Endothelial cell of umbilical vein (primary cell): ENCODE measurements at regions not wholly inside any gene's neighbourhood (a gene's known extent, or its start where the extent isn't known, plus 50 kb on each side); places are given as distances from the start of the nearest gene placed in this dataset.

Experiments used
- BruUV-seq: library from RNA; stranded (reverse); fragments of 400-500 nt; replicated peaks from 2 replicates; lab custom pipeline; 2021; lab: Mats Ljungman, UMichigan
- CTCF ChIA-PET: fragments of 300-600, 350-600 bp; sonication (Branson Sonifier 250); formaldehyde crosslinking; loops from one replicate; lab custom pipeline; 2021; ENCODE audit warnings: antibody characterized with exemption, inconsistent platforms; lab: Charles Lee
- POLR2A ChIA-PET: fragments of 300-600, 350-600 bp; sonication (Branson Sonifier 250); formaldehyde crosslinking; loops from one replicate; lab custom pipeline; 2021; ENCODE audit warnings: antibody characterized with exemption, inconsistent platforms; lab: Charles Lee
- DNase-seq: peaks from one replicate; pipeline ENCODE4 v3.0.0-alpha.2; 2011; ENCODE audit warnings: low read depth, low spot score
- FAIRE-seq: peaks from 2 replicates; lab custom pipeline; 2011; peaks lifted over from hg19 to GRCh38; lab: Jason Lieb, UNC
- H2AFZ ChIP-seq: 2 replicates; pipeline ENCODE4 v1.6.0; 2012; ENCODE audit warnings: low read depth, low read length, control low read depth, inconsistent platforms
- H3K27ac ChIP-seq: 2 replicates; pipeline ENCODE4 v1.5.1; 2011; ENCODE audit warnings: low read depth, mild to moderate bottlenecking, control low read depth, low read length, moderate library complexity; ENCODE audit not compliant: insufficient read depth
- H3K27me3 ChIP-seq, 2 experiments: 2 replicates each; pipeline versions ENCODE4 v1.6.0 to v1.6.1; 2011; ENCODE audit warnings: low read length in 2 of 2, mixed read lengths in 1 of 2; ENCODE audit not compliant: control insufficient read depth in 2 of 2, insufficient read depth in 2 of 2
- H3K36me3 ChIP-seq, 2 experiments: 2 replicates in 1 of 2; 3 replicates in 1 of 2; pipeline ENCODE4 v1.5.1; 2011; ENCODE audit warnings: low read length in 2 of 2, mild to moderate bottlenecking in 1 of 2, moderate library complexity in 1 of 2; ENCODE audit not compliant: control insufficient read depth in 2 of 2, insufficient read depth in 2 of 2; ENCODE audit errors: extremely low read depth in 1 of 2
- H3K4me1 ChIP-seq: 3 replicates; pipeline ENCODE4 v1.5.1; 2011; ENCODE audit warnings: mild to moderate bottlenecking, low read length; ENCODE audit not compliant: control insufficient read depth, insufficient read depth; ENCODE audit errors: extremely low read depth
- H3K4me2 ChIP-seq: 2 replicates; pipeline ENCODE4 v1.6.1; 2011; ENCODE audit warnings: low read length, control low read depth, mixed read lengths; ENCODE audit not compliant: insufficient read depth
- H3K4me3 ChIP-seq, 3 experiments: fragments of 200-600 bp in 1 of 3; sonication (generic), shearing (Covaris generic) in 1 of 3; replicated peaks in 1 of 3; 2 replicates each; pipeline ENCODE4 v1.5.1; 2011 to 2016; ENCODE audit warnings: control low read depth in 3 of 3, low read length in 3 of 3, mild to moderate bottlenecking in 2 of 3, inconsistent platforms in 1 of 3, low read depth in 1 of 3, moderate library complexity in 1 of 3; ENCODE audit not compliant: insufficient read depth in 1 of 3
- H3K79me2 ChIP-seq: 2 replicates; pipeline ENCODE4 v1.6.0; 2012; ENCODE audit warnings: low read length, inconsistent platforms; ENCODE audit not compliant: control insufficient read depth, insufficient read depth
- H3K9ac ChIP-seq: replicated peaks from 2 replicates; pipeline ENCODE3; 2011; ENCODE audit warnings: low read length, control low read depth; ENCODE audit not compliant: insufficient read depth; ENCODE audit errors: extremely low read depth
- H3K9me1 ChIP-seq: replicated peaks from 3 replicates; pipeline ENCODE4 v1.6.0; 2011; ENCODE audit warnings: mild to moderate bottlenecking, low read length; ENCODE audit not compliant: control insufficient read depth, insufficient read depth; ENCODE audit errors: extremely low read depth
- H3K9me3 ChIP-seq: replicated peaks from 2 replicates; pipeline ENCODE4 v1.5.1; 2012; ENCODE audit warnings: low read length, inconsistent platforms; ENCODE audit not compliant: control insufficient read depth, insufficient read depth
- H4K20me1 ChIP-seq: replicated peaks from 2 replicates; pipeline ENCODE3; 2011; ENCODE audit warnings: mild to moderate bottlenecking, low read length; ENCODE audit not compliant: control insufficient read depth, insufficient read depth; ENCODE audit errors: extremely low read depth
- CTCF ChIP-seq, 2 donors: IDR thresholded peaks; 1 replicate in 1 of 2; 2 replicates in 1 of 2; pipeline ENCODE4 v1.5.1; 2011; ENCODE audit warnings: low read length in 2 of 2, mild to moderate bottlenecking in 2 of 2, moderate library complexity in 2 of 2, control low read depth in 1 of 2, inconsistent platforms in 1 of 2, low read depth in 1 of 2; ENCODE audit not compliant: insufficient read depth in 1 of 2; ENCODE audit errors: extremely low read depth in 1 of 2
- EZH2 ChIP-seq: IDR thresholded peaks from 2 replicates; pipeline ENCODE4 v1.6.1; 2012; ENCODE audit warnings: borderline replicate concordance, low read depth, mild to moderate bottlenecking, moderate library complexity, low read length, inconsistent platforms; ENCODE audit not compliant: severe bottlenecking
- FOS ChIP-seq: IDR thresholded peaks from 2 replicates; pipeline ENCODE4 v1.6.1; 2011; ENCODE audit warnings: mild to moderate bottlenecking, low read length, moderate library complexity, borderline replicate concordance; ENCODE audit not compliant: insufficient read depth
- GATA2 ChIP-seq: IDR thresholded peaks from 2 replicates; pipeline ENCODE4 v1.7.0; 2011; ENCODE audit warnings: low read depth, mild to moderate bottlenecking, moderate library complexity, mixed read lengths, low read length; ENCODE audit not compliant: insufficient read length, insufficient read depth
- JUN ChIP-seq: IDR thresholded peaks from 2 replicates; pipeline ENCODE4 v1.6.1; 2011; ENCODE audit warnings: borderline replicate concordance, low read depth; ENCODE audit not compliant: insufficient read length, insufficient read depth
- MAX ChIP-seq: IDR thresholded peaks from 2 replicates; pipeline ENCODE4 v1.6.1; 2011; ENCODE audit not compliant: insufficient read depth, insufficient read length
- MYC ChIP-seq: IDR thresholded peaks from one replicate; pipeline ENCODE4 v1.6.1; 2011; ENCODE audit warnings: mild to moderate bottlenecking, low read depth, low read length
- POLR2A ChIP-seq: IDR thresholded peaks from 2 replicates; pipeline ENCODE4 v1.6.1; 2012; ENCODE audit warnings: low read depth, mild to moderate bottlenecking, control low read depth, low read length
- POLR2AphosphoS5 ChIP-seq: IDR thresholded peaks from 2 replicates; pipeline ENCODE4 v1.6.1; 2012; ENCODE audit warnings: low read depth, mild to moderate bottlenecking, control low read depth, low read length, moderate library complexity; ENCODE audit not compliant: insufficient read depth
- dilution Hi-C: fragments of 300-500 bp; cut with MboI; formaldehyde crosslinking; loops from one replicate; pipeline ENCODE4 v1.15.0; 2019; ENCODE audit warnings: low sequenced_read_pairs; ENCODE audit not compliant: extremely low pct_ligation_motif_present
- intact Hi-C: fragments of 100-400 bp; cut with micrococcal nuclease; formaldehyde crosslinking; loops from one replicate; pipeline ENCODE4 v1.10.0; 2022

- H3K27ac ChIP-seq, result no peak overlapping the region
- FAIRE-seq, result no peak
- no peaks in the 10 kb centered on the region for H3K79me2 ChIP-seq
- intact Hi-C loops (loop anchor here (10.0 kb wide), 1 partner anchor 308 kb away; no protein-coding TSS in a partner anchor), dilution Hi-C loops (no loop called here)
- no peaks in the 10 kb centered on the region for H3K4me1 ChIP-seq
- H3K9ac ChIP-seq, result no peak overlapping the region
- no peaks in the 10 kb centered on the region for H3K36me3 ChIP-seq
- no peak overlapping the region for H3K4me3 ChIP-seq
- no TSS peak for BruUV-seq
- no peak for DNase-seq
- peaks cover 3% of the 10 kb centered on the region for H3K9me3 ChIP-seq
- TF ChIP-seq JUN, result no peak
- no peak for TF ChIP-seq CTCF (IDR thresholded peaks at IDR 0.05; ENCODE audit: extremely low read depth in 1 of 2, insufficient read depth in 1 of 2, low read depth in 1 of 2, low read length in 2 of 2)
- TF ChIP-seq POLR2AphosphoS5, result no peak
- TF ChIP-seq MYC, result no peak
- no peak for TF ChIP-seq POLR2A
- no peak for TF ChIP-seq MAX
- TF ChIP-seq GATA2, result no peak
- TF ChIP-seq FOS, result no peak
- TF ChIP-seq EZH2, result no peak
- H3K4me2 ChIP-seq, result no peak overlapping the region
- no peak overlapping the region for H2AFZ ChIP-seq
- CTCF ChIA-PET, result no interaction called here
- no peaks in the 10 kb centered on the region for H3K27me3 ChIP-seq
- no peaks in the 10 kb centered on the region for H4K20me1 ChIP-seq
- POLR2A ChIA-PET, result no interaction called here
- H3K9me1 ChIP-seq, result no peaks in the 10 kb centered on the region
These were observed 426.0 kb downstream of the KIF16B start for GRCh38 chr20:16147216-16147615.
